H1 (cell line): ENCODE measurements at regions not wholly inside any gene's neighbourhood (a gene's known extent, or its start where the extent isn't known, plus 50 kb on each side); places are given as distances from the start of the nearest gene placed in this dataset.

Experiments used
- KDM1A ChIP-seq: fragments of 200-600, 300-600 bp; sonication (generic); IDR thresholded peaks from 2 replicates; pipeline ENCODE4 v1.7.1; 2016; ENCODE audit warnings: mild to moderate bottlenecking, low read length, borderline replicate concordance
- KDM4A ChIP-seq: IDR thresholded peaks from one replicate; pipeline ENCODE4 v1.7.1; 2012; ENCODE audit warnings: low read depth, mild to moderate bottlenecking, moderate library complexity, low read length, inconsistent platforms; ENCODE audit not compliant: severe bottlenecking
- TF ChIP-seq, protein P1 (sequence below): IDR thresholded peaks from 2 replicates; pipeline ENCODE4 v1.6.1; 2012; ENCODE audit warnings: inconsistent platforms
- TF ChIP-seq, protein P2 (sequence below): IDR thresholded peaks from 2 replicates; pipeline ENCODE4 v1.6.1; 2012; ENCODE audit warnings: inconsistent platforms

- TF ChIP-seq KDM1A (peak; percentile 87; the same call in 1 of the 2 replicates), KDM4A (no peak)
- TF ChIP-seq, protein P1, sequence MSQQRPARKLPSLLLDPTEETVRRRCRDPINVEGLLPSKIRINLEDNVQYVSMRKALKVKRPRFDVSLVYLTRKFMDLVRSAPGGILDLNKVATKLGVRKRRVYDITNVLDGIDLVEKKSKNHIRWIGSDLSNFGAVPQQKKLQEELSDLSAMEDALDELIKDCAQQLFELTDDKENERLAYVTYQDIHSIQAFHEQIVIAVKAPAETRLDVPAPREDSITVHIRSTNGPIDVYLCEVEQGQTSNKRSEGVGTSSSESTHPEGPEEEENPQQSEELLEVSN, result peak; percentile 40
- TF ChIP-seq, protein P2, sequence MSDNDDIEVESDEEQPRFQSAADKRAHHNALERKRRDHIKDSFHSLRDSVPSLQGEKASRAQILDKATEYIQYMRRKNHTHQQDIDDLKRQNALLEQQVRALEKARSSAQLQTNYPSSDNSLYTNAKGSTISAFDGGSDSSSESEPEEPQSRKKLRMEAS, result 0 out of 2 replicates have a peak, but pooled peaks have one; percentile 26
Measured at GRCh38 chr1:62962901-62963776, 179.2 kb downstream of the ATG4C start (continued).
